ENCODE measurements at regions not wholly inside any gene's neighbourhood (a gene's known extent, or its start where the extent isn't known, plus 50 kb on each side); places are given as distances from the start of the nearest gene placed in this dataset.

- no peak for TF ChIP-seq CTCF (IDR thresholded peaks at IDR 0.05 in 4 of 5, conservative IDR thresholded peaks at IDR 0.05 in 1 of 5)
- no peak for TF ChIP-seq POLR2A (IDR thresholded peaks at IDR 0.05)
Measured at GRCh38 chr6:121548131-121548530, 112.7 kb downstream of the GJA1 start.
